ENCODE measurements at regions not wholly inside any gene's neighbourhood (a gene's known extent, or its start where the extent isn't known, plus 50 kb on each side); places are given as distances from the start of the nearest gene placed in this dataset.
"Not testable (repeated sequence)": the region's sequence is repeated elsewhere in the genome, so short reads cannot be mapped to it uniquely, and the experiment has no call there.

DNA sequence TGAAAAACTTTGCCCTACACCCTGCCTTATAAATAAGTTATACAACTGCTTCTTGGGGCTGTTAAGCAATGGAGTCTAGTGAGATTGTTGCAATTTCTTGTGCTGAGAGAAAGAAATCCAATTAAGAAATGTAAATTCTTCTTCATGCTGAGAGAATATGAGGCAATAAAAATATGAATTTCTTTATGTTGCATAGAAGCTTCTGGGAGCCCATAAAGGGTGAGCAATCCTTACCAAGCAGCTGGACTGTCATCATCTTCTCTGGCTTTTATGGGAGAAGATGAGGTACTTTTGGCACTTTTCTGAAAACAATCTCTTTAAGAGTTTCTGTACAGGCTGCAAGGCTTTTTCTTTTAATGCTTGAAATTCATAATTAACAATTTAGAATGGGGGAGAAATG is 204.3 kb downstream of the DMRTA1 start:
- H3K4me1 ChIP-seq (ENCODE audit: control insufficient read depth, insufficient read depth, low read length) = peaks cover 8% of the 10 kb centered on the region
- H3K4me2 ChIP-seq (ENCODE audit: low read length) = no peak overlapping the region
- H3K9ac ChIP-seq (ENCODE audit: low read depth, low read length) = no peak overlapping the region
- no peaks in the 10 kb centered on the region for H3K27me3 ChIP-seq (ENCODE audit: control insufficient read depth, insufficient read depth, low read length)
- H3K4me3 ChIP-seq (ENCODE audit: low read length) = no peak overlapping the region
- H3K36me3 ChIP-seq (ENCODE audit: insufficient read depth, low read length) = no peaks in the 10 kb centered on the region
- H3K9me3 ChIP-seq (replicated peaks; ENCODE audit: low read length) = no peaks in the 10 kb centered on the region

DNA sequence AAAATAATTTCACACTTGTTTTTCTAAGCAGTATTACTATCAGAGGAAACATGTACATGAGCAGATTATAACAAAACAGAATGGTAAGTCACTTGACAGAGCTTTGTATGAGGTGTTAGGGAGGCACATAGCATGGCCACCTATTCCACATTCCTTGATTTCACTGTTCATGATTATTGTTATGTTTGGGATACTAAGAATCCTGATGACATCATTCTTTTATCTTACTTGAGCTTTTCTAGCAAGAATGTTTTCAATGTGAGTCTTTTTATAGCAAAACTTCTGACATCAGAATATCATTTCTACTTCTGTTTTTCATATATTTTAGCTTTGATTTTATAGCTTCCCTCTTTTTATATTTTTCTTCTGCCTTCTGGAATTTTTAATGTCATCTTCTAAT is 208.2 kb downstream of the DMRTA1 start:
- Histone ChIP-seq H3K4me1 (ENCODE audit: control insufficient read depth, insufficient read depth, low read length) (no peaks in the 10 kb centered on the region), H3K4me2 (ENCODE audit: low read length) (no peak overlapping the region), H3K27me3 (ENCODE audit: control insufficient read depth, insufficient read depth, low read length) (no peaks in the 10 kb centered on the region), H3K36me3 (ENCODE audit: insufficient read depth, low read length) (no peaks in the 10 kb centered on the region), H3K4me3 (ENCODE audit: low read length) (no peak overlapping the region), H3K9ac (ENCODE audit: low read depth, low read length) (no peak overlapping the region), H3K9me3 (replicated peaks; ENCODE audit: low read length) (no peaks in the 10 kb centered on the region)

DNA sequence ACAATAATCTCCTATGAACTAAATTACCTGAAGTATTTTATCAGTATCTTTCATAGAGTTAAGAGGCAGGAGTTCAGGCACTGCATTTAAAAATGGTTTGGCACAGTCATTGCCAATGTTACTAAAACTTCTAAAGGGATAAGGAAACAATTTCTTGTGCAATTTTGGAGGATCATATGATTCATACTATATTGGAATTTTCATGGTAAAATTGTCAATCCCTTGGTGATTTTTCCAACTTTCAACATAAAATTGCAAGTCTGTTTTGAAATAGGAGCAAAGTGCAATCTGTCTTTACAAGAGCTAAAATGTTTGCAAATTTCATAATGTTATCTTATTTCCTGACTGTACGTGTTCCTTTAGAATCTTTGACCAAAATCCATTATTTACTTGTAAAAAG is 211.1 kb downstream of the DMRTA1 start:
- Histone ChIP-seq H3K9me3 (replicated peaks; ENCODE audit: low read length) (no peaks in the 10 kb centered on the region), H3K4me1 (ENCODE audit: control insufficient read depth, insufficient read depth, low read length) (no peaks in the 10 kb centered on the region), H3K4me3 (ENCODE audit: low read length) (no peak overlapping the region), H3K36me3 (ENCODE audit: insufficient read depth, low read length) (no peaks in the 10 kb centered on the region), H3K27me3 (ENCODE audit: control insufficient read depth, insufficient read depth, low read length) (no peaks in the 10 kb centered on the region), H3K4me2 (ENCODE audit: low read length) (no peak overlapping the region), H3K9ac (ENCODE audit: low read depth, low read length) (no peak overlapping the region)

DNA sequence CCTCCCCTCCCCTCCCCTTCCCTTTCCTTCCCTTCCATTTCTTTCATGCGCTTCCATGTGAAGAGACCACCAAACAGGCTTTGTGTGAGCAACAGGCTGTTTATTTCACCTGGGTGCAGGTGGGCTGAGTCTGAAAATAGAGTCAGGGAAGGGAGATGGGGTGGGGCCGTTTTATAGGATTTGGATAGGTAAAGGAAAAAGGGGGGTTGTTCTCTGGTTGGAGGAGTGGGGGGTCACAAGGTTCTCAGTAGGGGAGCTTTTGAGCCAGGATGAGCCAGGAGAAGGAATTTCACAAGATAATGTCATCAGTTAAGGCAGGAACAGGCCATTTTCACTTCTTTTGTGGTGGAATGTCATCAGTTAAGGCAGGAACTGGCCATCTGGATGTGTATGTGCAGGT is 211.9 kb downstream of the DMRTA1 start:
- not testable (repeated sequence) for H3K27me3 ChIP-seq (ENCODE audit: control insufficient read depth, insufficient read depth, low read length); H3K4me3 ChIP-seq (ENCODE audit: low read length); H3K36me3 ChIP-seq (ENCODE audit: insufficient read depth, low read length); H3K9me3 ChIP-seq (replicated peaks; ENCODE audit: low read length); H3K4me2 ChIP-seq (ENCODE audit: low read length); H3K4me1 ChIP-seq (ENCODE audit: control insufficient read depth, insufficient read depth, low read length); H3K9ac ChIP-seq (ENCODE audit: low read depth, low read length)

DNA sequence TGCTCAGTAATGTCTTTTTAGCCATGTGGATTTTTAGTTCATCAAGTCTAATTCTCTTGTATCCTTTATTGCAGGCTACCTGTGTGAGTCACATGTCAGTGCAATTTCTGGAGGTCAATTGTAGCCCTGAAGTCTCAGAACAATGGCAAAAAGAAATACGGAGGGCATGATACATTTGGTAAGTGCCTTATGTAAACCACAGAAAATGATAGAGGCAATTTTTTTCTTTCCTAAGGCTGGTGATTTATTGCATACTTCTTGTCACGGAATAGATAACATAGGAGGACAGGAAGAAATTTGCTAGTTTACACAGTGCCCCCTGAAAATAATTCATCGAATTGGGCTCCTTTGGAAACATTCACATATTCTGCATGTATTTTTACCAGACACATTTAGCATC is 235.9 kb downstream of the DMRTA1 start:
- Histone ChIP-seq H3K4me1 (ENCODE audit: control insufficient read depth, insufficient read depth, low read length) (peaks cover 16% of the 10 kb centered on the region), H3K9me3 (replicated peaks; ENCODE audit: low read length) (no peaks in the 10 kb centered on the region), H3K9ac (ENCODE audit: low read depth, low read length) (no peak overlapping the region), H3K36me3 (ENCODE audit: insufficient read depth, low read length) (no peaks in the 10 kb centered on the region), H3K27me3 (ENCODE audit: control insufficient read depth, insufficient read depth, low read length) (no peaks in the 10 kb centered on the region), H3K4me3 (ENCODE audit: low read length) (no peak overlapping the region), H3K4me2 (ENCODE audit: low read length) (peak overlapping the region; percentile 26)

DNA sequence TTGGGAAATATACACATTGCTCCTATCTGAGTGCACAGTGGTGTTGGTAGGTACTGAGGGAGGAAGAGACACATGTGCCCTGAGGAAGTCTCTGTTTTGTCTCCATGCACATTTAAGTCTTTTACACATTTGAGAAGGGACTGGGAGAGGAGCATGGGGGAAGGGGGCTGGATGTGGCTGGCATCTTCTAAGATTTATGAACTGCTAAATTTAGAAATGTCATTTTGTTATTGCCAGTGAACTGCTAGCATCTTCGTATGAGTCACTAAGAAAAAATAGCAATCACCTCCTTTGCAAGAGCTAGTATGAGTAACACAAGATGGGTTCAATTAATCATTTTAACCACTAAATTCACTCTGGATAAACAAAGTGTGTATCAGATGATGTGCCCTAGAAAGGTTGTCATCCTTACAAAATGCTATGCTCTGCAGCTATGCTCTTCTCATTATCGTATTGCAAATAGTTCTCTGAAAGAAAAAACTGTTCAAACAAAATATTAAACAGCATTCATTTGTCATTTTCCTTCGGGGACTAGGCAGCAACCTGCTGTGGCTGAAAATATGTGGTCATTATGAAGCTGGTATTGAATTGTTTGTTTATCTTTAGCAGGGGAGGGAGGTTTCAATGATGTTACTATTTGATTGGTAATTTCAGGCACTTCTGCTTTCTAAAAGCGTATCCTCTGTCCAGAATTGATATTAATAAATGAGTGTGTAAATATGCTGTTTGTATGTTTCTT is 236.5 kb downstream of the DMRTA1 start:
- H3K27me3 ChIP-seq (ENCODE audit: control insufficient read depth, insufficient read depth, low read length) = no peaks in the 10 kb centered on the region
- H3K36me3 ChIP-seq (ENCODE audit: insufficient read depth, low read length) = no peaks in the 10 kb centered on the region
- no peak overlapping the region for H3K9ac ChIP-seq (ENCODE audit: low read depth, low read length)
- no peaks in the 10 kb centered on the region for H3K9me3 ChIP-seq (replicated peaks; ENCODE audit: low read length)
- H3K4me1 ChIP-seq (ENCODE audit: control insufficient read depth, insufficient read depth, low read length) = peaks cover 16% of the 10 kb centered on the region
- H3K4me3 ChIP-seq (ENCODE audit: low read length) = peak overlapping the region; percentile 9
- H3K4me2 ChIP-seq (ENCODE audit: low read length) = peak overlapping the region; percentile 51

GRCh38 chr9:22683700-22684075 is 237.1 kb downstream of the DMRTA1 start:
- Histone ChIP-seq H3K27me3 (ENCODE audit: control insufficient read depth, insufficient read depth, low read length) (no peaks in the 10 kb centered on the region), H3K4me2 (ENCODE audit: low read length) (peak overlapping the region; percentile 51), H3K9me3 (replicated peaks; ENCODE audit: low read length) (no peaks in the 10 kb centered on the region), H3K4me3 (ENCODE audit: low read length) (peak overlapping the region; percentile 9), H3K36me3 (ENCODE audit: insufficient read depth, low read length) (no peaks in the 10 kb centered on the region), H3K9ac (ENCODE audit: low read depth, low read length) (no peak overlapping the region), H3K4me1 (ENCODE audit: control insufficient read depth, insufficient read depth, low read length) (peaks cover 16% of the 10 kb centered on the region)

GRCh38 chr9:22693156-22693555 is 246.5 kb downstream of the DMRTA1 start:
- Histone ChIP-seq H3K4me3 (ENCODE audit: low read length) (no peak overlapping the region), H3K4me2 (ENCODE audit: low read length) (no peak overlapping the region), H3K4me1 (ENCODE audit: control insufficient read depth, insufficient read depth, low read length) (no peaks in the 10 kb centered on the region), H3K27me3 (ENCODE audit: control insufficient read depth, insufficient read depth, low read length) (no peaks in the 10 kb centered on the region), H3K9ac (ENCODE audit: low read depth, low read length) (no peak overlapping the region), H3K36me3 (ENCODE audit: insufficient read depth, low read length) (no peaks in the 10 kb centered on the region), H3K9me3 (replicated peaks; ENCODE audit: low read length) (no peaks in the 10 kb centered on the region)

- no peak overlapping the region for H3K4me3 ChIP-seq (ENCODE audit: low read length)
- no peak overlapping the region for H3K4me2 ChIP-seq (ENCODE audit: low read length)
- no peak overlapping the region for H3K9ac ChIP-seq (ENCODE audit: low read depth, low read length)
- H3K27me3 ChIP-seq (ENCODE audit: control insufficient read depth, insufficient read depth, low read length) = no peaks in the 10 kb centered on the region
- no peaks in the 10 kb centered on the region for H3K36me3 ChIP-seq (ENCODE audit: insufficient read depth, low read length)
- no peaks in the 10 kb centered on the region for H3K9me3 ChIP-seq (replicated peaks; ENCODE audit: low read length)
- H3K4me1 ChIP-seq (ENCODE audit: control insufficient read depth, insufficient read depth, low read length) = no peaks in the 10 kb centered on the region
Measured at GRCh38 chr9:22700171-22700570, 253.5 kb downstream of the DMRTA1 start.

DNA sequence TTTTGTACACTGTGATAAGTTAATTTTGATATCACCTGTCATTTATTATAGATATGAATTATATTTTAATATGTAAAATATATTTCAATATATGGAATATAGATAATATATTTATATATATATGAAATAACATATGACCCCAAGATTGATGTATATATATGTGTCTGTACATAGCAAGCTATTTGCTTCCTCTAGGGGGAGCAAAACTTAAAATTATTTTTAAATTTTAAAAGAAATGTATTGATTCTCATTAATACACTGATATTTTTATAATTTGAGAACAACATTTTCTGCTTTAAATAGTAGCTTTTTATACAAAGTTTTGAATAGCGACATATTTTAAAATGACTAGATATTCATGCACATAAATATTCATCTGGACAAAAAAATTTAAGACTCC is 272.0 kb downstream of the DMRTA1 start:
- Histone ChIP-seq H3K27me3 (ENCODE audit: control insufficient read depth, insufficient read depth, low read length) (no peaks in the 10 kb centered on the region), H3K4me1 (ENCODE audit: control insufficient read depth, insufficient read depth, low read length) (peaks cover 15% of the 10 kb centered on the region), H3K36me3 (ENCODE audit: insufficient read depth, low read length) (no peaks in the 10 kb centered on the region), H3K9me3 (replicated peaks; ENCODE audit: low read length) (no peaks in the 10 kb centered on the region), H3K9ac (ENCODE audit: low read depth, low read length) (no peak overlapping the region), H3K4me2 (ENCODE audit: low read length) (no peak overlapping the region), H3K4me3 (ENCODE audit: low read length) (no peak overlapping the region)

GRCh38 chr9:22722492-22722891 is 275.9 kb downstream of the DMRTA1 start:
- H3K36me3 ChIP-seq (ENCODE audit: insufficient read depth, low read length) = no peaks in the 10 kb centered on the region
- H3K4me3 ChIP-seq (ENCODE audit: low read length) = no peak overlapping the region
- H3K27me3 ChIP-seq (ENCODE audit: control insufficient read depth, insufficient read depth, low read length) = no peaks in the 10 kb centered on the region
- H3K4me1 ChIP-seq (ENCODE audit: control insufficient read depth, insufficient read depth, low read length) = peaks cover 19% of the 10 kb centered on the region
- H3K4me2 ChIP-seq (ENCODE audit: low read length) = peak overlapping the region; percentile 10
- no peak overlapping the region for H3K9ac ChIP-seq (ENCODE audit: low read depth, low read length)
- H3K9me3 ChIP-seq (replicated peaks; ENCODE audit: low read length) = no peaks in the 10 kb centered on the region

- H3K9me3 ChIP-seq (replicated peaks; ENCODE audit: low read length) = no peaks in the 10 kb centered on the region
- H3K4me2 ChIP-seq (ENCODE audit: low read length) = no peak overlapping the region
- no peaks in the 10 kb centered on the region for H3K4me1 ChIP-seq (ENCODE audit: control insufficient read depth, insufficient read depth, low read length)
- no peak overlapping the region for H3K4me3 ChIP-seq (ENCODE audit: low read length)
- no peaks in the 10 kb centered on the region for H3K27me3 ChIP-seq (ENCODE audit: control insufficient read depth, insufficient read depth, low read length)
- H3K9ac ChIP-seq (ENCODE audit: low read depth, low read length) = no peak overlapping the region
- H3K36me3 ChIP-seq (ENCODE audit: insufficient read depth, low read length) = no peaks in the 10 kb centered on the region
Measured at GRCh38 chr9:22731786-22732185, 285.2 kb downstream of the DMRTA1 start.
